Osteocyte (in vitro differentiated cells): ENCODE measurements at regions not wholly inside any gene's neighbourhood (a gene's known extent, or its start where the extent isn't known, plus 50 kb on each side); places are given as distances from the start of the nearest gene placed in this dataset.

Experiments used
- DNase-seq: peaks from one replicate; pipeline ENCODE4 v3.0.0; 2021; ENCODE audit warnings: mixed read lengths; ENCODE audit not compliant: unreplicated experiment; ENCODE audit errors: extremely low spot score
- H3K27ac Mint-ChIP-seq: one replicate; pipeline ENCODE4 v1.8.0; 2021; ENCODE audit warnings: mild to moderate bottlenecking, mixed read lengths; ENCODE audit not compliant: unreplicated experiment
- H3K27me3 Mint-ChIP-seq: one replicate; pipeline ENCODE4 v1.8.0; 2021; ENCODE audit warnings: mixed read lengths; ENCODE audit not compliant: unreplicated experiment
- H3K36me3 Mint-ChIP-seq: one replicate; pipeline ENCODE4 v1.8.0; 2021; ENCODE audit warnings: mixed read lengths; ENCODE audit not compliant: unreplicated experiment
- H3K4me1 Mint-ChIP-seq: one replicate; pipeline ENCODE4 v1.8.0; 2021; ENCODE audit warnings: mixed read lengths; ENCODE audit not compliant: unreplicated experiment
- H3K4me3 Mint-ChIP-seq: one replicate; pipeline ENCODE4 v1.8.0; 2021; ENCODE audit warnings: mild to moderate bottlenecking, moderate library complexity, mixed read lengths; ENCODE audit not compliant: unreplicated experiment
- H3K9me3 Mint-ChIP-seq: one replicate; pipeline ENCODE4 v1.8.0; 2021; ENCODE audit warnings: mixed read lengths; ENCODE audit not compliant: unreplicated experiment
- TF ChIP-seq, protein P1 (sequence below): fragments of 200-600 bp; sonication (generic); IDR thresholded peaks from 2 replicates; pipeline ENCODE4 v1.5.0; 2021; ENCODE audit warnings: antibody characterized with exemption, mild to moderate bottlenecking, moderate library complexity

GRCh38 chr7:68929781-68930261 is 668.5 kb upstream of the AUTS2 start:
- Mint-ChIP-seq H3K36me3 (no peaks in the 10 kb centered on the region), H3K9me3 (peaks cover 8% of the 10 kb centered on the region), H3K27ac (no peak overlapping the region), H3K4me3 (no peak overlapping the region), H3K4me1 (no peaks in the 10 kb centered on the region), H3K27me3 (peaks cover 2% of the 10 kb centered on the region)
- TF ChIP-seq, protein P1, sequence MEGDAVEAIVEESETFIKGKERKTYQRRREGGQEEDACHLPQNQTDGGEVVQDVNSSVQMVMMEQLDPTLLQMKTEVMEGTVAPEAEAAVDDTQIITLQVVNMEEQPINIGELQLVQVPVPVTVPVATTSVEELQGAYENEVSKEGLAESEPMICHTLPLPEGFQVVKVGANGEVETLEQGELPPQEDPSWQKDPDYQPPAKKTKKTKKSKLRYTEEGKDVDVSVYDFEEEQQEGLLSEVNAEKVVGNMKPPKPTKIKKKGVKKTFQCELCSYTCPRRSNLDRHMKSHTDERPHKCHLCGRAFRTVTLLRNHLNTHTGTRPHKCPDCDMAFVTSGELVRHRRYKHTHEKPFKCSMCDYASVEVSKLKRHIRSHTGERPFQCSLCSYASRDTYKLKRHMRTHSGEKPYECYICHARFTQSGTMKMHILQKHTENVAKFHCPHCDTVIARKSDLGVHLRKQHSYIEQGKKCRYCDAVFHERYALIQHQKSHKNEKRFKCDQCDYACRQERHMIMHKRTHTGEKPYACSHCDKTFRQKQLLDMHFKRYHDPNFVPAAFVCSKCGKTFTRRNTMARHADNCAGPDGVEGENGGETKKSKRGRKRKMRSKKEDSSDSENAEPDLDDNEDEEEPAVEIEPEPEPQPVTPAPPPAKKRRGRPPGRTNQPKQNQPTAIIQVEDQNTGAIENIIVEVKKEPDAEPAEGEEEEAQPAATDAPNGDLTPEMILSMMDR: no peak
- no peak for DNase-seq

- H3K27ac Mint-ChIP-seq: no peak overlapping the region
- no peak overlapping the region for H3K4me3 Mint-ChIP-seq
- peaks cover 2% of the 10 kb centered on the region for H3K27me3 Mint-ChIP-seq
- no peaks in the 10 kb centered on the region for H3K36me3 Mint-ChIP-seq
- TF ChIP-seq, protein P1: no peak
- no peaks in the 10 kb centered on the region for H3K4me1 Mint-ChIP-seq
- DNase-seq: no peak
- peaks cover 13% of the 10 kb centered on the region for H3K9me3 Mint-ChIP-seq
These were observed 661.7 kb upstream of the AUTS2 start for GRCh38 chr7:68936471-68937035.

GRCh38 chr7:68938151-68938550 is 660.1 kb upstream of the AUTS2 start:
- no peak for DNase-seq
- TF ChIP-seq, protein P1: no peak
- Mint-ChIP-seq H3K36me3 (no peaks in the 10 kb centered on the region), H3K27ac (no peak overlapping the region), H3K27me3 (no peaks in the 10 kb centered on the region), H3K4me1 (no peaks in the 10 kb centered on the region), H3K4me3 (no peak overlapping the region), H3K9me3 (peaks cover 13% of the 10 kb centered on the region)

GRCh38 chr7:68943786-68944185 is 654.5 kb upstream of the AUTS2 start:
- Mint-ChIP-seq H3K27me3 (peaks cover 4% of the 10 kb centered on the region), H3K27ac (no peak overlapping the region)

GRCh38 chr7:68955656-68956055 is 642.6 kb upstream of the AUTS2 start:
- Mint-ChIP-seq H3K4me3 (no peak overlapping the region), H3K4me1 (no peaks in the 10 kb centered on the region), H3K27ac (no peak overlapping the region), H3K9me3 (peaks cover 4% of the 10 kb centered on the region), H3K36me3 (no peaks in the 10 kb centered on the region), H3K27me3 (peaks cover 9% of the 10 kb centered on the region)
- TF ChIP-seq, protein P1: no peak
- DNase-seq: no peak

More at GRCh38 chr7:68943786-68944185, 654.5 kb upstream of the AUTS2 start:
- no peak overlapping the region for H3K4me3 Mint-ChIP-seq
- H3K36me3 Mint-ChIP-seq: no peaks in the 10 kb centered on the region
- DNase-seq: no peak
- H3K4me1 Mint-ChIP-seq: no peaks in the 10 kb centered on the region
- TF ChIP-seq, protein P1: no peak
- H3K9me3 Mint-ChIP-seq: no peaks in the 10 kb centered on the region
